H4 (cell line): ENCODE measurements at regions not wholly inside any gene's neighbourhood (a gene's known extent, or its start where the extent isn't known, plus 50 kb on each side); places are given as distances from the start of the nearest gene placed in this dataset.
A peak's percentile ranks its signal among the peaks of the same experiment; 100 is the strongest.
"Not testable (repeated sequence)": the region's sequence is repeated elsewhere in the genome, so short reads cannot be mapped to it uniquely, and the experiment has no call there.

Source experiments
- DNase-seq: peaks from one replicate; pipeline ENCODE4 v3.0.0-alpha.2; 2015; ENCODE audit warnings: low spot score

DNA sequence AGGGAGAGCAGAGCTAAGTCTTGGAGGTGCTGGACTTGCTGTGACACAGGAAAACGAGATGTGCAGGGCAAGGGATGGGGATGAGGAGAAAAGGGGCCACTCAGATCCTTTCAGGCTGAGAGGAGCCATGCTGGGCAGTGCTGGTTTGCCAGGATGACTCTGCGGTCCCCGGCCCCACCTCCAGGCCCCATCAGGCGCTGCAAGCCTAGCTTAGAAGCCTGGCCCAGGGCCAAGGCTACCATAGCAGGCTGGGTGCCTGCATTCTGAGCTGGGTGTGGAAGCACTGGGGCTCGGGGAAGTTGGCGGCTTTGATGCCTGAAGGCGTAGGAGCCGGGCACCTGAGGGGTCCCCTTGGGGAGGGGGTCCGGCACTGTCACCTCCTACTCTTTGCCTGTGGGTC, 341.2 kb upstream of the USP9Y start:
- DNase-seq: peak; percentile 2

DNA sequence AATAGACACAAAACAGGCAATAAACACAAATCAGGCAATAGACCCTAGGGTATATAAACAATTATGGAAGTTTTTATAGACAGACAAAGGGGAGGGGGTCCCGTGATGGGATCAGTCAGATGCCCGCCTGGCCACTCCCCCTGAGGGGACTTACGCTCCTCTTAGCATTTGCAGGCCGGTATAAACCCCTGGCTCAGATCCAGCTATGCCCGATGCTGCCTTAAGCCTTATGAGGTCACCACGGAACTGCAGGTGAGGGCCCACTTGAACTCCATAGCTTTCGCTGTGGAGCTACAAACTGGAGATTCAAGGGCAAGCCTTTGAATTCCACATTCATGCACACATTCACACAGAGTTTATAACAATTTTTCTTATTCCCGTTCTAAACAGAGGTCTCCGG, 340.5 kb upstream of the USP9Y start:
- no peak for DNase-seq

DNA sequence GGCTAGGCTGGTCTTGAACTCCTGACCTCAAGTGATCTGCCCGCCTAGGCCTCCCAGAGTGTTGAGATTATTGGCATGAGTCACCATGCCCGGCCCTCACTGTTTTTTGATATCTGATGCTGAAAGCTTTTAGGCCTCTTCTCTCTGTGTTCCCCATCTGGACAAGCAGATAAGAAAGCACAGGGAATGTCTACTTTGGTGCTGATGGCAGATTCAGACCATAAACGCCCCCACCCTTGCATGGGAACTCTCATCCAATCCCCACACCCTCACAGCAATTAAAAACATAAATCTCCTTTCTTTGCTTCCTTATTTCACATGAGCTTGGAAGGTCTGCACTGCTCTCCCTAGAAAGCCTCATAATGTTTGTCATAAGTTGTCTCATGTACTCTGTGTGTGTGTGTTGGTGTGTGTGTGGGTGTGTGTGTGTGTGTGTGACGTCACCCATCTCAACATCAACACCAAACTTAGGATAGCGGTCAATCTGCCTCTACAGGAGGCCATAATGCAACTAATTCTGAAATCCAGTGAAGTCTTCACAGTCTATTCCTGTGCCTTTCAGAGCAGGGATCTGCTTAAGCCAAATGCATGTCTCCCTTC, 335.6 kb upstream of the USP9Y start:
- DNase-seq: no peak

GRCh38 chrY:12374588-12374987, 326.4 kb upstream of the USP9Y start:
- DNase-seq: not testable (repeated sequence)

DNA sequence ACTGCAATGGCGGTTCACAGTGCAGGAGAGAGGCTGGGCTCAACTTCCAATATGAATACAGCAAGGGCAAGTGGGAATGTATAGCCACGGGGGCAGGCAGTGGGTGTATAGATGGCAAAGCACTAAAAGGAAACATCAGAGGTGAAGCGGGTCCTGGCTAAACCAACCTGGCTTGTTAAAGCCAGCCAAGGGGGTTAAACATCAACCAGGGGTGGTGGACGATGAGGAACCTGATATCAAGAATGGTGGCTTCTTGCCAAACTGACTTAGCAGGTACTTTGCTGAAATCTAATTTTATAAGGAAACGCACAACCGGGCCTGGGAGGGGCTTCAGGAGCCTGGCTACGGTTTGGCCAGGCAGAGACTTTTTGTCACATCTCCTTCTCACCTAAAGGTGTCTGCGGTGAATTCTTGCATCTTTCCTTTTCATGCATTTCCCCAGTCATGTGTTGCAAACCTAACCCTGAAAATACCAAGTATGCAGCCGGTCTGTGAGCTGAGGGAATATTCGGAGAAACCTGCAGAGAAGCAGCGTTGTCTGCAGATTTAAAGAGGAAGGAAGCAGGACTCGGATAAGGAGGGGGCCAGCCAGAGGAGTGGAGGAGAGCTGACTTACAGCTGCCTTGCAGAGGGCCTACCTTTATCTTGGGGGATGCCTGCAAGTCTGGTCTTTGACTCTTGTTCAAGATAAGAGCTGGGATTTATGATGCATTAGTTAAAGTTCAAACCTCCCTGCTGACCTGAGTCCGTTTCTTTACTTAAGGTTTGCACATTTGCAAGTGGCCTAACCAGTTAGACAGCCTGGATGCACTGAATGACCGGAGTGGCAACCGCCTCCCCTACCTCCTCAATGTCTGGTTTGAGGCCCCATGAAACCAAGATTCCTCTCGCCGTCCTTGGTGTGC, 309.1 kb upstream of the USP9Y start:
- DNase-seq: not testable (repeated sequence)

DNA sequence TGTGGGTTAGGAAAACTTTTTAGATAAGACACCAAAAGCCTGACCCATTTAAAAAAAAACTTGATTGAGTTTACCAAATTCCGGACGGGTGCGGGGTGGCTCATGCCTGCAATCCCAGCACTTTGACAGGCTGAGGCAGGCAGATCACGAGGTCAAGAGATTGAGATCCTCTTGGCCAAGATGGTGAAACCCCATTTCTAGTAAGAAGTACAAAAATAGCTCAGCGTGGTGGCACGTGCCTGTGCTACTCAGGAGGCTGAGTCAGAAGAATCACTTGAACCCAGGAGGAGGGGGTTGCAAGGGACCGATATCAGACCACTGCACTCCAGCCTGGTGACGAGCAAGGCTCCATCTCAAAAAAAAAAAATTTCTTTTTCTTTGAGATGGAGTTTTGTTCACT, 307.8 kb upstream of the USP9Y start:
- DNase-seq: no peak

DNA sequence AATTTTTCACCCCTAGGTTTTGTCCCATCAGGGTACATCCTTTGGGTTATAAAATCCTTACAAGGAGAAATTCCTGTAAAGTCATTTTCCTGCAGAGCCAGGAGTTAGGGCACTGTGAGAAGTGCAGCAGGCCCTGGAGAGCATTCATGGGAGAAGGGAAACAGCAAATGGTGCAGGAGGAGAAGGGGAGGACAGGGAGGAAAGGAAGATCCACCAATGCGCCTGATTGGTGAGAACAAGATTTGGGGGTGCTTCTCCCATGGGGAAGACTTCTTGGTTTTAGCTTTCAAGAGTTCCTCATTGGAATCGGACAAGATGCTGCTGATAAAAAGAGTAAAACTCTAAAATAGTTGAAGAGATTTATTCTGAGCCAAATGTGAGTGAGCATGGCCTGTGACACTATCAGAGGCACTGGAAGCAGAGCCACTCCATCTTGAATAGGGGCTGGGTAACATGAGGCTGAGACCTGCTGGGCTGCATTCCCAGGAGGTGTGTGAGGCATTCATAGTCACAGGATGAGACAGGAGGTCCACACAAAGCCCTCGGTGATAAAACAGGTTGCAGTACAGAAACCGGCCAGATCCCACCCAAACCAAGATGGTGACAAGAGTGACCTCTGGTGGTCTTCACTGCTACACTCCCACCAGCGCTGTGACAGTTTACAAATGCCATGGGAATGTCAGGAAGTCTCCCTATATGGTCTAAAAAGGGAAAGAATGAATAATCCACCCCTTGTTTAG, 305.5 kb upstream of the USP9Y start:
- DNase-seq: not testable (repeated sequence)

DNA sequence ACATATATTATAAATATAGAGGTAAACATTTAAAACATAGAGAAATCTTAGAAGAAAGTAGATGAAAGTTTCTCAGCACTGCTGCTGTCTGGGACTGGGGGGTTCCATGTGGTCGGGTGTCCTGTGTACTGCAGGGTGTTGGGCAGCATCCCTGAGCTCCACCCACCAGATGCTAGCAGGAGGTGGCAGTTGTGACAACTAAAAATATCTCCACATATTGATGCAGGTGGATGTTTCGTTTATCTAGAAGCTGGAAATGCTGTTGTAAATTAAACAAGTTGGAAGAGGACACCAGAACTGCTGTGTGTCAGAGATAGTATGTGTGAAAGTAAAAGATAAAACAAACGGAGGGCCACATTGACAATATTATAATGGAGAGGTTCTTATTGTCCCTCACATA, 297.1 kb upstream of the USP9Y start:
- no peak for DNase-seq

GRCh38 chrY:12408236-12408635, 292.8 kb upstream of the USP9Y start:
- DNase-seq: no peak

DNA sequence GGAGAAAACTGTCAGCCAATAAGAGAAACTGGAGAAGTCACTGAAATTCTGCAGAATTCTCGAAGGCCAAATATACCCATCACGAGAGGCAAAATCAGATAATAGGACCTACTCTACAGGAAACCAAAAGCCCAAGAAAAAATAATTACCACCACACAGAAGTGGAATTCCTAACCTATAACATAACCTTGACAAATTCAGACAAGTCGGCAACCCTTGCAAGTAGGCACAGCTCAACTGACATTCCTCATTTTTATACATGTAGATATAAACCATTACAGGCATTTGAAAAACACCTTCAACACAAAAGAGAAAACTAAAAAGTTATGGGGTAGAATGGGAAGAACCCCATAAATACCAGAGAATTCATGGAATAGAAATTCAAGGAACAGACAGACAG, 290.3 kb upstream of the USP9Y start:
- no peak for DNase-seq

DNA sequence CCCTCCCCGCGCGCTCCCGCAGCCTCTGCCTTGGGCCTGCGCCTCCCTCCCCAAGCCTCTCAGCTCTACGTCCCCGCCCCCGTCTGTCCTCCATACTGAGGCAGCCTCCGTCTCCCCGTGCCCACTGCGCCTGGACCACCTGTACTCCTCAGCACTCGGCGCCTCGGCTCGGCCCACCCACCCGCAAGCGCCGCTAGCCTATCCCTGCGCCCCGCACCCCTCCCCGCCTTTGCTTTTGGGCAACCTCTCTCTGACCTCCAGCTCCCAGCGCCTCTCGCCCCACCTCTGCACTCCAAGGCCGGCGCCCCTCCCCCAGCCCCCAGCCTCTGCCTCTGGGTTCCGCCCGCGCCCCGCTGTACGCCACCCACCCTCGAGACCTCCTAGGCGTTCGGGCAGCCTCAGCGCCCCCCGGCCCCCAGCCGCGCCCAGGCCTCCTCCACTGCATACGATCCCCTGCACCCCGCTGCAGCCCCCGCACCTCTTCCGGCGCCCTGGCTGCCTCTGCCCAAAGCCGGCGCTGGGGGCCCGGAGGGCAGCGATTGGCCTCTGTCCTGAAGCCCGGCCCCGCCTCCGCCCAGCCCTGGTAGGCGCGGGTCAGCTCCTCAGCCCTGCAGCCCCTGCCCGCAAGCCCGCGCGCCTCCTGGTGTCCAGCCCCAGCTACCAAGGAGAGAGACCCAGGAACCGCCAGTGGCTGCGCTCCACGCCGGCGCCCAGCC, 279.8 kb upstream of the USP9Y start:
- DNase-seq: no peak

DNA sequence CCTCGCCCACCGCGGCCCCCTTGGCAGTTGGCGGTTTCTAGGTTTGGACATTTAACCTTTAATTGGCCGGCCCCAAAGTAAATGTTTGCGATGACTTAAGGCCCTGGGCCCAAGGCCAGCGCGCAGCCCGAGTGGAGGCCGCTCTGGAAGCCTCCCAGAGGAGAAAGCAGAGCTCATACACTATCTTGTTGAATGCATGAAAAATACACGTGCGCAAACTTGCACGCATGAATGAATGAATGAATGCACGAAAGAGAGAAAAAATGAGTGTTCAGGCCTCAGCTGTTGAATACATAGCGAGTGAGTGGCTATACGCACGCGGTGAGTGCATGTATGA, 279.3 kb upstream of the USP9Y start:
- DNase-seq: no peak

- DNase-seq: no peak
Observed at GRCh38 chrY:12422536-12422935, 278.5 kb upstream of the USP9Y start.

GRCh38 chrY:12423416-12424252, 277.4 kb upstream of the USP9Y start:
- DNase-seq: no peak

DNA sequence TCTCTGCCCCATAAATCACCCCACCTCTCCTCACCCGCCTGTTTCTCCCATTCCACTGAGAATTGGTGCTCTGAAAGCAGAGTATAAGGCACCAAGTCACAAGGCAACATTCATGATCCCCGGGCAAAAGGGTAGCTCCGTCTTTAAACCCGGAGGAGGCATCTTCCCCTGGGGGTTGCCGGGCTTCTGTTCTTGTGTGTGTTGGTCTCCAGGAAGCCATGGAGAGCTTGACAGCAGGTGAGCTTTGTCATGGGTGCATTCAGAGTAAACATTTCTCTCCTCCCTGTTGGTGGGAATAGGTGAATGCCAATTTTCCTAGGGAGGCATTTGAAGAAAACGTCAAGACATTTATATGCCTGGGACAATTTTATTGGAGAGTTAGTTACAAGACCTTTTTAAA, 275.5 kb upstream of the USP9Y start:
- no peak for DNase-seq

DNA sequence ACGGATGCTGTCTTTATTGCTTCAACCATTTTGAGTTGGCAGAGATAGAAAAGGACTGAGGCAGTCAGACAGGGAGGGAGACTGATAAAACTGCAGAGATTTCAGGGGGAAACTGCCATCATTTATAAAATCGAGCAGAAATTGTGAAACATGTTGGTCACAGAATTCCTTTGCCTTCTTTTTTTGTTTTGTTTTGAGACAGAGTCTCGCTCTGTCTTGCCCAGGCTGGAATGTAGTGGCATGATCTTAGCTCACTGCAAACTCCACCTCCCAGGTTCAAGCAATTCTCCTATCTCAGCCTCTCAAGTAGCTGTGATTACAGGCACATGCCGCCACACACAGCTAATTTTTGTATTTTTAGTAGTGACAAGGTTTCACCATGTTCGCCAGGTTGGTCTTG, 273.7 kb upstream of the USP9Y start:
- DNase-seq: no peak

- no peak for DNase-seq
Observed at GRCh38 chrY:12431546-12431945, 269.5 kb upstream of the USP9Y start.

- DNase-seq: not testable (repeated sequence)
Observed at GRCh38 chrY:12438823-12439222, 262.2 kb upstream of the USP9Y start.

DNA sequence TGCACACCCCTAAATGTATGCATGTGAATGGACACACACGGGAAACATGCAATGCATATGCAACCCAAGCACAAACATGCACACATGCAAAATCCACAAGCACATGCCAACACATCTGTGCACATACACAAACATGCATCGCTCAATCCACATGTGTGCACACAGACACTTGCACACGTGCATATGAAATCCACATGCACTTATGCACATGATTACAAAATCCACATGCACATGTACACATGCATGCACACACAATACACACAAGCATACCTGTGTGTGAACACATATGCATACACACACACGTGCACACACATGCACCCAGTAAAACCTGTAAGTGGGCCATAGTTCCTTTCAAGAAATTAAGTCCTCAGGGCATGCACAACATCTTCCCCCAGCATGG, 256.8 kb upstream of the USP9Y start:
- DNase-seq: no peak

GRCh38 chrY:12446486-12447265, 254.4 kb upstream of the USP9Y start:
- peak; percentile 3 for DNase-seq
